ENCODE measurements at regions not wholly inside any gene's neighbourhood (a gene's known extent, or its start where the extent isn't known, plus 50 kb on each side); places are given as distances from the start of the nearest gene placed in this dataset.

DNA sequence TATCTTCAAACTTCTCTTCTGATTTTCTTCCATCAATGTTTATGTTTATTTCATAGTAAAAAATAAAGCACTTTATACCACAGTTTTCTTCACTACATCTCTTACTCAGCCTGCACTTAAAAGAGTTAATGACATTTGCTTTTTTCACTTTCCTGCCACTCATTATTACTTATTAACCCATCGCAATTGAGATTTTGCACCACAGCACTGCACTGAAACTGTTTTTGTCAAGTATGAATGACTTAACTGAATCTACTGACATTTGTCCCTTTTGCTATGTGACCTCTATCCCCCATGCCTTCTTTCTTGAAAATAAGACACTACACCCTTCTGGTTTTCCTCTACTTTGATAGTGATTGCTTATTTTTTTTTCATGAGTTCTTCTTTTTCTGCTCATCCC lies 739.7 kb upstream of the DPPA4 start:
- CTCF ChIA-PET (ENCODE audit: low intra/inter-chr PET ratio), result no interaction called here
- TF ChIP-seq SMAD4 (CRISPR knock-in tag; conservative IDR thresholded peaks at IDR 0.05) (no peak), SMC3 (conservative IDR thresholded peaks at IDR 0.05; ENCODE audit: insufficient read depth, low read depth, low read length) (no peak), KDM5B (IDR thresholded peaks at IDR 0.05; ENCODE audit: insufficient replicate concordance, low read depth, low read length) (no peak), NCOR1 (IDR thresholded peaks at IDR 0.05) (no peak), ZNF197 (CRISPR knock-in tag; IDR thresholded peaks at IDR 0.05; ENCODE audit: low read depth) (no peak), GTF3C2 (IDR thresholded peaks at IDR 0.05; ENCODE audit: borderline replicate concordance, extremely low read depth, insufficient read length) (no peak), ARHGAP35 (IDR thresholded peaks at IDR 0.05; ENCODE audit: partially characterized antibody) (no peak), TEAD4 (IDR thresholded peaks at IDR 0.05; ENCODE audit: low read length) (no peak), TEAD4 (CRISPR knock-in tag; IDR thresholded peaks at IDR 0.05; ENCODE audit: borderline replicate concordance) (no peak)

More for the DNA sequence above, 739.7 kb upstream of the DPPA4 start:
- ATAC-seq, result no peak
- no peak for DNase-seq (ENCODE audit: extremely low read depth in 1 of 4, low spot score in 3 of 4)
- FAIRE-seq, result no peak
- no peak overlapping the region for H3K27ac ChIP-seq (ENCODE audit: extremely low read depth, low read depth, low read length)
- no TSS peak for BruUV-seq (replicated peaks)
- intact Hi-C loops (cut with micrococcal nuclease), result no loop called here
- H3K9ac ChIP-seq (ENCODE audit: insufficient read depth in 1 of 2, low read depth in 2 of 2, low read length in 2 of 2), result no peak overlapping the region
- H3K9me3 ChIP-seq (replicated peaks; ENCODE audit: control insufficient read depth, insufficient read depth, low read depth, low read length), result no peaks in the 10 kb centered on the region
- H3K36me3 ChIP-seq (ENCODE audit: control insufficient read depth, insufficient read depth, low read length), result no peaks in the 10 kb centered on the region
- H2AFZ ChIP-seq (ENCODE audit: low read depth, low read length), result no peak overlapping the region
- WGBS (ENCODE audit: insufficient coverage, low coverage, missing lambda C conversion rate), result 0% methylated on average over 1 of the region's 1 CpG
- no peaks in the 10 kb centered on the region for H3K4me1 ChIP-seq (replicated peaks in 1 of 2; ENCODE audit: control insufficient read depth in 2 of 2, insufficient read depth in 2 of 2, low read length in 2 of 2)
- in situ Hi-C loops (cut with MboI), result no loop called here
- H3K4me2 ChIP-seq (ENCODE audit: insufficient read depth, low read length), result no peak overlapping the region
- no peaks in the 10 kb centered on the region for H4K20me1 ChIP-seq (replicated peaks; ENCODE audit: control insufficient read depth, insufficient read depth, low read length)
- no peaks in the 10 kb centered on the region for H3K27me3 ChIP-seq (ENCODE audit: control insufficient read depth in 2 of 2, insufficient read depth in 2 of 2, low read length in 2 of 2)
- H3K4me3 ChIP-seq, result no peak overlapping the region
- POLR2A ChIA-PET, result no interaction called here
- H3K9me1 ChIP-seq (ENCODE audit: control insufficient read depth, insufficient read depth, low read length), result no peaks in the 10 kb centered on the region
- H3K79me2 ChIP-seq (ENCODE audit: control insufficient read depth, insufficient read depth, low read length), result no peaks in the 10 kb centered on the region

Measured in K562 (cell line).